ENCODE measurements at regions not wholly inside any gene's neighbourhood (a gene's known extent, or its start where the extent isn't known, plus 50 kb on each side); places are given as distances from the start of the nearest gene placed in this dataset.

- POLR2A ChIA-PET (ENCODE audit: unreplicated experiment), result no interaction called here
- Histone ChIP-seq H2AK5ac (ENCODE audit: low read depth, low read length) (no peak overlapping the region), H3K27me3 (ENCODE audit: control insufficient read depth, insufficient read depth, low read length) (no peaks in the 10 kb centered on the region; the same call in 1 of the 2 replicates), H3K4me3 (ENCODE audit: insufficient read depth, low read depth, low read length) (no peak overlapping the region), H3K79me1 (ENCODE audit: low read depth in 1 of 2, low read length in 2 of 2) (no peaks in the 10 kb centered on the region), H4K91ac (ENCODE audit: insufficient read depth, low read depth, low read length) (no peak overlapping the region), H3K9me1 (ENCODE audit: insufficient read depth, low read length) (no peaks in the 10 kb centered on the region; the same call in 1 of the 2 replicates), H3K4me2 (ENCODE audit: low read depth, low read length) (no peak overlapping the region), H3K23ac (ENCODE audit: low read depth, low read length) (no peak overlapping the region), H3K56ac (ENCODE audit: extremely low read depth, insufficient read depth, low read length) (no peak overlapping the region), H2BK120ac (ENCODE audit: low read depth, low read length) (no peak overlapping the region), H2BK15ac (ENCODE audit: low read depth, low read length) (no peak overlapping the region), H2AK9ac (replicated peaks; ENCODE audit: low read depth, low read length, poor library complexity) (no peak overlapping the region), H4K20me1 (ENCODE audit: insufficient read depth, low read length) (no peaks in the 10 kb centered on the region), H2BK20ac (ENCODE audit: low read depth, low read length) (no peak overlapping the region), H4K8ac (ENCODE audit: low read depth in 2 of 2, low read length in 2 of 2) (no peak overlapping the region), H3K4ac (ENCODE audit: low read depth, low read length) (no peak overlapping the region), H3K36me3 (ENCODE audit: control insufficient read depth, insufficient read depth, low read length) (no peaks in the 10 kb centered on the region), H3K27ac (ENCODE audit: insufficient read depth, low read length) (no peak overlapping the region), H2BK5ac (ENCODE audit: low read depth, low read length, poor library complexity, severe bottlenecking) (no peak overlapping the region), H4K5ac (ENCODE audit: low read depth, low read length) (no peak overlapping the region), H3K14ac (replicated peaks; ENCODE audit: low read depth, low read length) (no peak overlapping the region), H3K9me3 (ENCODE audit: control insufficient read depth, insufficient read depth, low read length) (no peaks in the 10 kb centered on the region), H3K18ac (ENCODE audit: low read depth, low read length) (no peak overlapping the region), H2AFZ (replicated peaks; ENCODE audit: low read length, poor library complexity) (no peak overlapping the region), H3K9ac (ENCODE audit: low read depth, low read length) (no peak overlapping the region), H3K4me1 (ENCODE audit: control insufficient read depth, insufficient read depth, low read length) (no peaks in the 10 kb centered on the region; the same call in 1 of the 2 replicates)
- CTCF ChIA-PET, result interaction anchor here (1.3 kb wide), 1 partner anchor 21 kb away, joined by 3 read pairs; no protein-coding TSS in a partner anchor
- DNase-seq (no peak), ATAC-seq (ENCODE audit: low read depth) (no peak)
- intact Hi-C loops (cut with micrococcal nuclease) (no loop called here), dilution Hi-C loops (cut with HindIII; ENCODE audit: low sequenced_read_pairs, unreplicated experiment) (no loop called here), in situ Hi-C loops (cut with MboI; ENCODE audit: low sequenced_read_pairs) (no loop called here)
- TF ChIP-seq MXI1 (IDR thresholded peaks at IDR 0.05; ENCODE audit: borderline replicate concordance, low read depth, low read length), result no peak
- no peak for TF ChIP-seq CHD1 (IDR thresholded peaks at IDR 0.05; ENCODE audit: low read depth, low read length)
- TF ChIP-seq MAFK (IDR thresholded peaks at IDR 0.05; ENCODE audit: low read depth, low read length), result no peak
- TF ChIP-seq NFE2L2 (IDR thresholded peaks at IDR 0.05; ENCODE audit: low read depth, low read length), result no peak
- no peak for TF ChIP-seq CEBPB (IDR thresholded peaks at IDR 0.05; ENCODE audit: low read depth, low read length)
- no peak for TF ChIP-seq RAD21 (IDR thresholded peaks at IDR 0.05; ENCODE audit: low read length)
- no peak for TF ChIP-seq RCOR1 (IDR thresholded peaks at IDR 0.05; ENCODE audit: insufficient replicate concordance, low read length)
- TF ChIP-seq, protein P1, sequence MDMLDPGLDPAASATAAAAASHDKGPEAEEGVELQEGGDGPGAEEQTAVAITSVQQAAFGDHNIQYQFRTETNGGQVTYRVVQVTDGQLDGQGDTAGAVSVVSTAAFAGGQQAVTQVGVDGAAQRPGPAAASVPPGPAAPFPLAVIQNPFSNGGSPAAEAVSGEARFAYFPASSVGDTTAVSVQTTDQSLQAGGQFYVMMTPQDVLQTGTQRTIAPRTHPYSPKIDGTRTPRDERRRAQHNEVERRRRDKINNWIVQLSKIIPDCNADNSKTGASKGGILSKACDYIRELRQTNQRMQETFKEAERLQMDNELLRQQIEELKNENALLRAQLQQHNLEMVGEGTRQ (IDR thresholded peaks at IDR 0.05; ENCODE audit: low read depth, low read length), result no peak
- no peak for TF ChIP-seq SMC3 (IDR thresholded peaks at IDR 0.05; ENCODE audit: low read depth, low read length)
- no peak for TF ChIP-seq RFX5 (IDR thresholded peaks at IDR 0.05; ENCODE audit: low read depth, low read length)
- TF ChIP-seq BHLHE40 (IDR thresholded peaks at IDR 0.05; ENCODE audit: low read depth, low read length), result no peak
- WGBS, 2 experiments (ENCODE audit: extremely low coverage in 2 of 2, insufficient read length in 1 of 2), result no CpG with 5 or more reads among the region's 4 CpGs
- no TSS peak for BruUV-seq (replicated peaks)
These were observed 91.4 kb downstream of the ADAMTS1 start for GRCh38 chr21:26753822-26754221.
